ENCODE measurements at regions not wholly inside any gene's neighbourhood (a gene's known extent, or its start where the extent isn't known, plus 50 kb on each side); places are given as distances from the start of the nearest gene placed in this dataset.
"Not testable (repeated sequence)": the region's sequence is repeated elsewhere in the genome, so short reads cannot be mapped to it uniquely, and the experiment has no call there.

GRCh38 chr16:50497592-50497991 is 50.6 kb upstream of the NKD1 start:
- intact Hi-C loops (cut with DNase I), result no loop called here
- no peak for ATAC-seq
- no peak for DNase-seq (ENCODE audit: missing footprints)

GRCh38 chr16:50496990-50497389 is 51.2 kb upstream of the NKD1 start:
- intact Hi-C loops (cut with DNase I), result no loop called here
- no peak for ATAC-seq
- DNase-seq (ENCODE audit: missing footprints), result no peak

- intact Hi-C loops (cut with DNase I), result no loop called here
- no peak for ATAC-seq
Observed at GRCh38 chr16:50495673-50496072, 52.5 kb upstream of the NKD1 start.

GRCh38 chr16:50494501-50495491 is 53.4 kb upstream of the NKD1 start:
- no peak for ATAC-seq
- intact Hi-C loops (cut with DNase I), result no loop called here

More at GRCh38 chr16:50495673-50496072, 52.5 kb upstream of the NKD1 start:
- no peak for DNase-seq (ENCODE audit: missing footprints)

GRCh38 chr16:50491516-50491915 is 56.7 kb upstream of the NKD1 start:
- no peak for DNase-seq (ENCODE audit: missing footprints)
- intact Hi-C loops (cut with DNase I), result no loop called here
- no peak for ATAC-seq

More at GRCh38 chr16:50494501-50495491, 53.4 kb upstream of the NKD1 start:
- no peak for DNase-seq (ENCODE audit: missing footprints)

- intact Hi-C loops (cut with DNase I), result no loop called here
- DNase-seq (ENCODE audit: missing footprints) (no peak), ATAC-seq (no peak)
Observed at GRCh38 chr16:50490828-50491227, 57.4 kb upstream of the NKD1 start.

GRCh38 chr16:50489182-50489581 is 59.0 kb upstream of the NKD1 start:
- DNase-seq (ENCODE audit: missing footprints), result no peak
- intact Hi-C loops (cut with DNase I), result no loop called here
- no peak for ATAC-seq

GRCh38 chr16:50487528-50487927 is 60.7 kb upstream of the NKD1 start:
- no peak for ATAC-seq
- no peak for DNase-seq (ENCODE audit: missing footprints)
- intact Hi-C loops (cut with DNase I), result no loop called here

- intact Hi-C loops (cut with DNase I); ATAC-seq; DNase-seq (ENCODE audit: missing footprints): not testable (repeated sequence)
Observed at GRCh38 chr16:50486162-50486561, 62.0 kb upstream of the NKD1 start.

GRCh38 chr16:50485232-50485631 is 63.0 kb upstream of the NKD1 start:
- DNase-seq (ENCODE audit: missing footprints) (no peak), ATAC-seq (no peak)
- intact Hi-C loops (cut with DNase I), result no loop called here

- ATAC-seq (no peak), DNase-seq (ENCODE audit: missing footprints) (no peak)
- intact Hi-C loops (cut with DNase I), result no loop called here
Observed at GRCh38 chr16:50482271-50482670, 65.9 kb upstream of the NKD1 start.

- intact Hi-C loops (cut with DNase I), result no loop called here
- DNase-seq (ENCODE audit: missing footprints), result no peak
- ATAC-seq, result no peak
Observed at GRCh38 chr16:50480206-50480605, 68.0 kb upstream of the NKD1 start.

GRCh38 chr16:50479771-50480170 is 68.4 kb upstream of the NKD1 start:
- ATAC-seq, result no peak
- no peak for DNase-seq (ENCODE audit: missing footprints)
- intact Hi-C loops (cut with DNase I), result no loop called here

GRCh38 chr16:50478773-50479149 is 69.4 kb upstream of the NKD1 start:
- intact Hi-C loops (cut with DNase I), result no loop called here
- DNase-seq (ENCODE audit: missing footprints) (no peak), ATAC-seq (no peak)

- ATAC-seq, result no peak
- DNase-seq (ENCODE audit: missing footprints), result no peak
- intact Hi-C loops (cut with DNase I), result no loop called here
Observed at GRCh38 chr16:50478075-50478772, 70.0 kb upstream of the NKD1 start.

- intact Hi-C loops (cut with DNase I), result no loop called here
- ATAC-seq (no peak), DNase-seq (ENCODE audit: missing footprints) (no peak)
Observed at GRCh38 chr16:50476486-50477255, 71.5 kb upstream of the NKD1 start.

- ATAC-seq (no peak), DNase-seq (ENCODE audit: missing footprints) (no peak)
- intact Hi-C loops (cut with DNase I), result no loop called here
Observed at GRCh38 chr16:50475170-50475569, 73.0 kb upstream of the NKD1 start.

GRCh38 chr16:50474138-50474537 is 74.1 kb upstream of the NKD1 start:
- intact Hi-C loops (cut with DNase I), result no loop called here
- ATAC-seq, result no peak
- DNase-seq (ENCODE audit: missing footprints), result no peak

- ATAC-seq (no peak), DNase-seq (ENCODE audit: missing footprints) (no peak)
- intact Hi-C loops (cut with DNase I), result no loop called here
Observed at GRCh38 chr16:50473356-50473945, 74.7 kb upstream of the NKD1 start.
